ENCODE measurements at regions not wholly inside any gene's neighbourhood (a gene's known extent, or its start where the extent isn't known, plus 50 kb on each side); places are given as distances from the start of the nearest gene placed in this dataset.

GRCh38 chr2:215638687-215639086, 202.8 kb upstream of the FN1 start:
- TF ChIP-seq CTCF (conservative IDR thresholded peaks at IDR 0.05; ENCODE audit: low read depth, low read length) (no peak), EZH2 (IDR thresholded peaks at IDR 0.05; ENCODE audit: low read length, unreplicated experiment) (no peak)
